Upper lobe of left lung (tissue), 6 donors: ENCODE measurements at regions not wholly inside any gene's neighbourhood (a gene's known extent, or its start where the extent isn't known, plus 50 kb on each side); places are given as distances from the start of the nearest gene placed in this dataset.

Source experiments
- ATAC-seq, 2 donors: fragments of 200-7000 bp; cut with Tn5 transposase; one replicate each; pipeline ENCODE4 v1.9.1; 2022; ENCODE audit warnings: mild to moderate bottlenecking in 2 of 2, moderate library complexity in 2 of 2; ENCODE audit not compliant: low FRiP score in 2 of 2
- DNase-seq, 2 donors: peaks; one replicate each; pipeline ENCODE4 v3.0.0-alpha.2; 2019 to 2020
- H3K27ac ChIP-seq, 4 donors: fragments of 200-600 bp; sonication (generic); one replicate each; pipeline ENCODE4 v1.5.1; 2016 to 2019
- H3K27me3 ChIP-seq, 4 donors: fragments of 200-600 bp; sonication (generic); one replicate each; pipeline ENCODE4 v1.5.1; 2017 to 2019
- H3K36me3 ChIP-seq, 4 donors: fragments of 200-600 bp; sonication (generic); one replicate each; pipeline ENCODE4 v1.5.1; 2016 to 2019
- H3K4me1 ChIP-seq, 4 donors: fragments of 200-600 bp; sonication (generic); one replicate each; pipeline ENCODE4 v1.5.1; 2018 to 2019
- H3K4me3 ChIP-seq, 4 donors: fragments of 200-600 bp; sonication (generic); one replicate each; pipeline ENCODE4 v1.5.1; 2017 to 2019; ENCODE audit warnings: mild to moderate bottlenecking in 2 of 4, moderate library complexity in 1 of 4
- H3K9me3 ChIP-seq, 4 donors: fragments of 200-600 bp; sonication (generic); one replicate each; pipeline ENCODE4 v1.5.1; 2018 to 2019
- EP300 ChIP-seq, 4 donors: sonication (generic); formaldehyde crosslinking; IDR thresholded peaks; one replicate each; pipeline ENCODE4 v1.5.1; 2017; ENCODE audit warnings: antibody characterized with exemption in 4 of 4, control low read depth in 2 of 4
- POLR2A ChIP-seq, 4 donors: fragments of 450-650 bp; IDR thresholded peaks; one replicate each; pipeline ENCODE4 v1.5.1; 2016 to 2017; ENCODE audit warnings: antibody characterized with exemption in 4 of 4, mild to moderate bottlenecking in 2 of 4
- POLR2AphosphoS5 ChIP-seq, 2 donors: sonication (generic); formaldehyde crosslinking; IDR thresholded peaks; one replicate each; pipeline ENCODE4 v1.5.1; 2017; ENCODE audit warnings: antibody characterized with exemption in 2 of 2
- WGBS, 2 donors: methylation state at CpG; one replicate each; pipeline ENCODE4 v1.1.5; 2017 to 2018; 5-methylcytosine and 5-hydroxymethylcytosine counted together
- TF ChIP-seq, protein P1 (sequence below), 6 experiments: fragments of 450-650 bp in 4 of 6; fragments of 200-600 bp in 2 of 6; sonication (generic) in 2 of 6; IDR thresholded peaks; one replicate each; pipeline ENCODE4 v1.5.1; 2016 to 2019; ENCODE audit warnings: antibody characterized with exemption in 6 of 6
- donor health status: DM: no; HTN: no; CAD: no; lungs with moderate emphysema.
- donor health status: DM: no; HTN: yes; CAD: no; lungs with severe emphysema.

DNA sequence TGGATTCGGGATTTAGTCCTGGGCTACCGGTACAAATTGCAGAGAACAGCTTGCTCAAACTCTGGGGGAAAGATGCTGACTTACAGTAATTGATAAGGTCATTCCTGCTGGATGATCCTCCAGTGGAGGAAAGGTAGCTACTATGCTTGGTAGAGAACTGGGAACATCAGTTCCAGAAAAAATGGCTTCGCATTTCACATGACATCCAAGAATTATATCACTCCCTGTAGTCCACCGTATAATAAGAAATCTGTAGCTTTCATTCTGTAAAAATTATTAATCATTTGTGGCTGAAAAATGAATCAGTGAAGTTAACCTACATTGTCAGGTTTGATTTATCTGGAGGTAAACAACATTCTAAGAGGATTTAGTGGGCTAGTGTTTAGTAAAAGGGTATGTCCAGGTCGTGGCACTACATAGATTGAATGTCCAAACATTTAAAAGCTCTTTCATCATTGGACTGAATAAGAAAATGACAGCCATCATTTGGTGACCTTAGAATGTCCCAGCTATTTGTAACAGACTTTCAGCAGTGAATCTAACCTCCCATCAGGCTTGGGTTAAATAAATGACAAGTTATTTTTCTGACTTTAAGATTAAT, 203.2 kb upstream of the TMCO5A start:
- Histone ChIP-seq H3K36me3 (no peaks in the 10 kb centered on the region), H3K9me3 (no peaks in the 10 kb centered on the region), H3K4me3 (no peak overlapping the region), H3K27me3 (no peaks in the 10 kb centered on the region), H3K27ac (no peak overlapping the region), H3K4me1 (no peaks in the 10 kb centered on the region)
- ATAC-seq = no peak
- TF ChIP-seq EP300 (IDR thresholded peaks at IDR 0.05) = no peak
- TF ChIP-seq, protein P1, sequence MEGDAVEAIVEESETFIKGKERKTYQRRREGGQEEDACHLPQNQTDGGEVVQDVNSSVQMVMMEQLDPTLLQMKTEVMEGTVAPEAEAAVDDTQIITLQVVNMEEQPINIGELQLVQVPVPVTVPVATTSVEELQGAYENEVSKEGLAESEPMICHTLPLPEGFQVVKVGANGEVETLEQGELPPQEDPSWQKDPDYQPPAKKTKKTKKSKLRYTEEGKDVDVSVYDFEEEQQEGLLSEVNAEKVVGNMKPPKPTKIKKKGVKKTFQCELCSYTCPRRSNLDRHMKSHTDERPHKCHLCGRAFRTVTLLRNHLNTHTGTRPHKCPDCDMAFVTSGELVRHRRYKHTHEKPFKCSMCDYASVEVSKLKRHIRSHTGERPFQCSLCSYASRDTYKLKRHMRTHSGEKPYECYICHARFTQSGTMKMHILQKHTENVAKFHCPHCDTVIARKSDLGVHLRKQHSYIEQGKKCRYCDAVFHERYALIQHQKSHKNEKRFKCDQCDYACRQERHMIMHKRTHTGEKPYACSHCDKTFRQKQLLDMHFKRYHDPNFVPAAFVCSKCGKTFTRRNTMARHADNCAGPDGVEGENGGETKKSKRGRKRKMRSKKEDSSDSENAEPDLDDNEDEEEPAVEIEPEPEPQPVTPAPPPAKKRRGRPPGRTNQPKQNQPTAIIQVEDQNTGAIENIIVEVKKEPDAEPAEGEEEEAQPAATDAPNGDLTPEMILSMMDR (IDR thresholded peaks at IDR 0.05) = no peak
- TF ChIP-seq POLR2AphosphoS5 (IDR thresholded peaks at IDR 0.05) = no peak
- no peak for TF ChIP-seq POLR2A (IDR thresholded peaks at IDR 0.05)
- DNase-seq = no peak
- WGBS, 2 donors = 72% methylated on average over 5 of the region's 5 CpGs

DNA sequence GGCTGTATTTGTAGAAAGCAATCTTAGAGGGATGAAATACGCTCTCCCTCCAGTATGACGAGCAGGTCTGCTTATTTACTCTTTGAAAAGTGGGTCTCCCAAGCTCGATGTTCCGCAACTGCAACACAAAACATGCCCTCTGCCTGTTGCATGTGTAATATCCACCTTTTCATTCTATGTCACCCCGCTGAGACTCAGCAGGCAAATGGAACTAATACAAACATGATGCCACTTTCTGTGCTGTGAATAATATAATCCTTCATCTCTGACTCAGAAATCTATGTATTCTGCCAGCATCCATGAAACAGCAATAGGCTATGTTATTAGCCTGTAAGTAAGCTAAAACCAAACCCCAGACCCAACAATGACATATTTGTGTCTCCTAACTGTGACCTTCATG, 200.8 kb upstream of the TMCO5A start:
- Histone ChIP-seq H3K4me3 (no peak overlapping the region), H3K27ac (no peak overlapping the region), H3K36me3 (no peaks in the 10 kb centered on the region), H3K9me3 (no peaks in the 10 kb centered on the region), H3K27me3 (no peaks in the 10 kb centered on the region), H3K4me1 (no peaks in the 10 kb centered on the region)
- no peak for DNase-seq
- TF ChIP-seq POLR2AphosphoS5 (IDR thresholded peaks at IDR 0.05) = no peak
- TF ChIP-seq EP300 (IDR thresholded peaks at IDR 0.05) = no peak
- TF ChIP-seq, protein P1 (IDR thresholded peaks at IDR 0.05) = no peak
- TF ChIP-seq POLR2A (IDR thresholded peaks at IDR 0.05) = no peak
- WGBS, 2 donors = 86 to 88% methylated on average over 5 of the region's 5 CpGs
- no peak for ATAC-seq

DNA sequence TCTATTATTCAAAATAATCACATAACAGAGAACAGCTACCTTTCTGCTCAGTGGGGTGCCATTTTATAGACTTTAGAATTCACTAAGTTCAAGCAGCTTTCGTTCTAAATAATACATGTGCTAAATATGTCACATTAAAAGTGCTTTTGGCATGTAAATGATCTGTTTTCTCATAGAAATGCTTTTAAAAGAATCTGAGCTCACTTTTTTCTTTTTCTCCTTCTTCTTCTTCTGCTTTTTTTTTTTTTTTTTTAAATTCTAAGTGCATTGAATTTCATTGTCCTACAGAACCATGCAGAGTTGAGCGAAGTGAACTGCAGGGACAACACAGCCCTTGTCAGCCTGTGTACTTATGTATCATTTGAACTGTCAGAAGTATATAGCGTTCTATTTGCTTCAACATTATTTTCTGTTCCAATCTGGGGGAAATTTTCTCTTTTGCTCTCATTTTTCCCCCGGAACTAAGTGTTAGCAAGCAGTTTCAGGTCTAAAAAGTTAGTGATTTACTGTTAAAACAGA, 193.8 kb upstream of the TMCO5A start:
- ATAC-seq = no peak
- DNase-seq = no peak
- TF ChIP-seq EP300 (IDR thresholded peaks at IDR 0.05) (no peak), POLR2AphosphoS5 (IDR thresholded peaks at IDR 0.05) (no peak), POLR2A (IDR thresholded peaks at IDR 0.05) (no peak)
- TF ChIP-seq, protein P1 (IDR thresholded peaks at IDR 0.05) = no peak

DNA sequence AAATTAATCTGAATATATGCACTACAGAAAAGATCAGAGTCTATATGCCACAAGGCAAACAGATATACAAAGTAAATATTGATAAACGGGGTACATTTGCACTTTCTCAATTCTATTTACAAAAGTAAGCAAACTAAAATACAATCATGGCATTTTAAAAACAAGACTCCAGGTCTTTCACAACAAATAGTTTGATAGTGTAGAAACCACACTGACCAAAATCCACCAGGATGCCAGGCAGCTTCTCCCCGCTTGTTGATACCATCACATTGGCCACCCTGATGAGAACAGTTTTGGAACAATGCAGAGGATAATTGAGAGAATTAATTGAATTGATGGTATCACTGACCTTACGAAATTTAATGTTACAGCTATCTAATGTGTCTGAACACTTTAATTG, 190.6 kb upstream of the TMCO5A start:
- TF ChIP-seq POLR2A (IDR thresholded peaks at IDR 0.05) (no peak), POLR2AphosphoS5 (IDR thresholded peaks at IDR 0.05) (no peak), EP300 (IDR thresholded peaks at IDR 0.05) (no peak)
- TF ChIP-seq, protein P1 (IDR thresholded peaks at IDR 0.05) = no peak
- Histone ChIP-seq H3K27ac (no peak overlapping the region), H3K4me3 (no peak overlapping the region), H3K36me3 (no peaks in the 10 kb centered on the region), H3K27me3 (no peaks in the 10 kb centered on the region), H3K9me3 (no peaks in the 10 kb centered on the region), H3K4me1 (no peaks in the 10 kb centered on the region)
- WGBS, 2 donors = 81% methylated on average over 3 of the region's 3 CpGs
- no peak for ATAC-seq
- no peak for DNase-seq

More for the DNA sequence above, 193.8 kb upstream of the TMCO5A start:
- H3K36me3 ChIP-seq = no peaks in the 10 kb centered on the region
- H3K27me3 ChIP-seq = no peaks in the 10 kb centered on the region
- H3K27ac ChIP-seq = no peak overlapping the region
- WGBS, 2 donors = 71 to 77% methylated on average over 4 of the region's 4 CpGs
- H3K4me1 ChIP-seq = no peaks in the 10 kb centered on the region
- H3K4me3 ChIP-seq = no peak overlapping the region
- no peaks in the 10 kb centered on the region for H3K9me3 ChIP-seq

DNA sequence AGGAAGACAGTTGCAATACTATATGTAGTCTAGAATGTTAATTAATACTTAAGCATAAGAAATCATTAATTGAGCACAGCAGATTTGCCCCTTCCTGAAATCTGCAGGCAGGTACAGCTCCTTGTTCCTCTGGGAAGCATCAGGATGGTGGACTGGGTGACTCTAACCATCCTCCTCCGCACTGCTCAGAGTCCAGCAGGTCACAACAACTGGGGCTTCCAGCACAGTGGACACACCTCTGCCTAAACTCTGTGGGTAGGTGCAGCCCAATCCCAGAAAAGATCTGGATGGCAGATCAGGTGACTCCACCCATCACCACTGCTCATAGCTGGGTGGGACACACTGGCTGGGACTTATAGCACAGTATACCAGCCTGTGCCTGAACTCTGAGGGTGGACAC, 189.9 kb upstream of the TMCO5A start:
- Histone ChIP-seq H3K4me1 (no peaks in the 10 kb centered on the region), H3K9me3 (no peaks in the 10 kb centered on the region), H3K4me3 (no peak overlapping the region), H3K27me3 (no peaks in the 10 kb centered on the region), H3K36me3 (no peaks in the 10 kb centered on the region), H3K27ac (no peak overlapping the region)
- 91 to 100% methylated on average over 1 of the region's 1 CpG for WGBS, 2 donors
- no peak for TF ChIP-seq EP300 (IDR thresholded peaks at IDR 0.05)
- TF ChIP-seq POLR2A (IDR thresholded peaks at IDR 0.05) = no peak
- TF ChIP-seq POLR2AphosphoS5 (IDR thresholded peaks at IDR 0.05) = no peak
- TF ChIP-seq, protein P1 (IDR thresholded peaks at IDR 0.05) = no peak
- ATAC-seq (no peak), DNase-seq (no peak)
